HG02759 (cell line): ENCODE measurements at regions not wholly inside any gene's neighbourhood (a gene's known extent, or its start where the extent isn't known, plus 50 kb on each side); places are given as distances from the start of the nearest gene placed in this dataset.
"Not testable (repeated sequence)": the region's sequence is repeated elsewhere in the genome, so short reads cannot be mapped to it uniquely, and the experiment has no call there.

Experiments
- ATAC-seq: cut with Tn5 transposase; IDR thresholded peaks from one replicate; pipeline ENCODE4 v1.9.1; 2021; ENCODE audit warnings: mild to moderate bottlenecking, moderate library complexity; ENCODE audit not compliant: unreplicated experiment

- no peak for ATAC-seq
These were observed 85.2 kb upstream of the GRAMD1B start for GRCh38 chr11:123344790-123345357.

GRCh38 chr11:123344188-123344587 lies 85.9 kb upstream of the GRAMD1B start:
- not testable (repeated sequence) for ATAC-seq

- no peak for ATAC-seq
These were observed 90.9 kb upstream of the GRAMD1B start for GRCh38 chr11:123338997-123339752.

- ATAC-seq, result no peak
These were observed 91.7 kb upstream of the GRAMD1B start for GRCh38 chr11:123338266-123338800.

- ATAC-seq, result no peak
These were observed 95.1 kb upstream of the GRAMD1B start for GRCh38 chr11:123334925-123335324.

GRCh38 chr11:123332577-123332976 lies 97.5 kb upstream of the GRAMD1B start:
- not testable (repeated sequence) for ATAC-seq

GRCh38 chr11:123330948-123331347 lies 99.1 kb upstream of the GRAMD1B start:
- no peak for ATAC-seq

GRCh38 chr11:123330471-123330870 lies 99.6 kb upstream of the GRAMD1B start:
- ATAC-seq, result no peak

GRCh38 chr11:123330071-123330470 lies 100.0 kb upstream of the GRAMD1B start:
- no peak for ATAC-seq

- ATAC-seq, result no peak
These were observed 101.7 kb upstream of the GRAMD1B start for GRCh38 chr11:123328281-123328867.

GRCh38 chr11:123325533-123325932 lies 104.5 kb upstream of the GRAMD1B start:
- ATAC-seq, result no peak

- no peak for ATAC-seq
These were observed 106.5 kb upstream of the GRAMD1B start for GRCh38 chr11:123323568-123323967.

GRCh38 chr11:123321636-123322035 lies 108.4 kb upstream of the GRAMD1B start:
- no peak for ATAC-seq

- ATAC-seq, result no peak
These were observed 111.4 kb upstream of the GRAMD1B start for GRCh38 chr11:123318623-123319022.

- ATAC-seq, result not testable (repeated sequence)
These were observed 111.9 kb upstream of the GRAMD1B start for GRCh38 chr11:123318132-123318531.

- ATAC-seq, result no peak
These were observed 114.1 kb upstream of the GRAMD1B start for GRCh38 chr11:123316003-123316402.

GRCh38 chr11:123314972-123315371 lies 115.1 kb upstream of the GRAMD1B start:
- no peak for ATAC-seq

GRCh38 chr11:123313262-123313661 lies 116.8 kb upstream of the GRAMD1B start:
- no peak for ATAC-seq

GRCh38 chr11:123308077-123308476 lies 113.0 kb upstream of the CLMP start:
- ATAC-seq, result no peak

GRCh38 chr11:123307276-123307675 lies 112.2 kb upstream of the CLMP start:
- ATAC-seq, result no peak

GRCh38 chr11:123306531-123306930 lies 111.5 kb upstream of the CLMP start:
- ATAC-seq, result no peak
